Inflammatory macrophage treated with lipopolysaccharide for 1 hour (primary cell): ENCODE measurements at regions not wholly inside any gene's neighbourhood (a gene's known extent, or its start where the extent isn't known, plus 50 kb on each side); places are given as distances from the start of the nearest gene placed in this dataset.
"Not testable (repeated sequence)": the region's sequence is repeated elsewhere in the genome, so short reads cannot be mapped to it uniquely, and the experiment has no call there.

ENCODE experiments used
- DNase-seq, 2 donors: peaks; one replicate each; pipeline ENCODE4 v3.0.0-alpha.2; 2020 to 2022

DNA sequence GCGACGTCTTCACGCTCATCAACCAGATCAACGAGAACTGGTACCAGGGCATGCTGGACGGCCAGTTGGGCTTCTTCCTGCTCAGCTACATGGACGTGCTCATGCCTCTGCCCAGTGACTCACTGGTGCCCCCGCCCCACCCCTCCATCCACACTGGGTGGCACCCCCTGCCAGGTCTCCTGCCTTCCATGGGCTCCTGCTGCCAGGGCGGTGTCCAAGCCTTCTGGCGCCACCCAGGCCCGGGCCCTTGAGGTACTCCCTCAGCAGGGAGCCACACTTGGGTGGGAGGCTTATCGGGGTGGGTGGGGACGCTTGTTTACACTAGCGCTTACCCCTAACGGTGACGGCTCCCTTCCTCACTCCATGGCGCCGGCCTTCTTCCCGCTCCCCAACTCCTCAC lies 148.2 kb downstream of the GOSR1 start:
- not testable (repeated sequence) for DNase-seq

DNA sequence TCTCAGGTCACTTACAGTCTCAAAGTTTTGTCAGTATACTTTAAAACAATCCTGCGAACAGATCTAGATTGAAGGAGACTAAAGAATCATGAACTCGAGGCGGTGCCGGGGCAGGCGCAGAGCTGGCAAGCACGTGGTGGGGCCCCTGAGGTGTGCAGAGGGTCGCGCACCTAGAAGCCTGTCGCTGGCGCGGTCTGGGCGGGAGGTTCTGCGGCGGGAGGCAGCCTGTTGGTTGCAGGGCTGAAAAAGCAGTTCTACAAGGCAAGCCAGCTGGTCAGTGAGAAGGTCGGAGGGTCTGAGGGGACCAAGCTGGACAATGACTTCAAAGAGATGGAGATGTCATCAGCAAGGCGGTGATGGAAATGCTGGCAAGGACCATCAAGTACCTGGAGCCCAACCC lies 147.0 kb downstream of the GOSR1 start:
- DNase-seq = not testable (repeated sequence)

DNA sequence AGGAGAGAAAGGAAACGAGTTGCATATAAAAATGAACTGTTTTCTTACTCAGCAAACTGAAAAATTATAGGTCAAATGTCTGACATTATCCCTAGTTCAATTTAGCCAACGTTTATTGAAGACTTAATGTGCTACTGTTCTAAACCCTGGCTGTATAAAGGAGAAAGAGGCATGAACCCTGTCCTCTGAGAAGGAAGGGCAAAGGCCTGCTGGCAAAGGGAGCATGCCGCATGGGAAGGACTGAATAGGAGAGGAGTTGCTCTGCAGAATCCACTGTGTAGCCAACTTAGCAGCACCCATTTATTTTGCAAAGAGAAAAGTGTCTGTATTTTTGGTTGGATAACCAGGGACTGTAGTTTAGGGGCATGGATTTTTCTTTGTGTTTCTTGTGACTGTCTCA lies 132.5 kb downstream of the GOSR1 start:
- DNase-seq = not testable (repeated sequence)

DNA sequence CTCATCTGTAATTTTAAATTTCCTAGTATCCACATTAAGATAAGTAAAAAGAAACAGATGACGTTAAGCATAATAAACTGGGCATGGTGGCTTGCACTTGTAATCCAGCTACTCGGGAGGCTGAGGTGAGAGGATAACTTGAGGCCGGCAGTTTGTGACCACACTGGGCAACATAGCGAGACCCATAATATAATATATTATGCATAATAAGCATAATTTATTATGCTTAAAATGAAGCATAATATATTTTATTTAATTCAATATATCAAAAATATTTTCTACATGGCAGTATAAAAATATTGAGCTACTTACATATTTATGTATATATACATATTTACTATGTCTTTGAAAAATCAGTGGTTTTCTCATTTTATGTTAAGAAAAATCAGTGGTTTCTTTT lies 128.3 kb downstream of the GOSR1 start:
- no peak for DNase-seq

DNA sequence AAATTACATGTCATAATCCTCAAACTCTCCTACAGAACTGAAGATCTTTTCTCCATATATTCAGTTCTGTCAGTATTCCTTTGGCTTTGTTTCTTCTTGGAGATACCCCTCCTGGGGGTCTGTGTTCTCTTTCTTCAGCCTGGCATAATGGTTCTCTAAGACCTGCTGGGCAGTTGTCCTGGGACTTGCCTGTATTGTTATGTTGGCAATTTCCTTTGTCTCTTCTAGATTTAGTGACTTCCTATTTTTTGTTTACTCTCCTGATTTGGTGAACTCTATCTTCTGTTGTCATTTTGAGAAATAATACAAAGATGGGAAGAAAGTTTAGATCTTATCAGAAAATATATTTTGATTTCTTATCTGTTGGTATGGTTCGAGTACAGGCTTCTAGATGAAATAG lies 127.8 kb downstream of the GOSR1 start:
- DNase-seq = no peak

DNA sequence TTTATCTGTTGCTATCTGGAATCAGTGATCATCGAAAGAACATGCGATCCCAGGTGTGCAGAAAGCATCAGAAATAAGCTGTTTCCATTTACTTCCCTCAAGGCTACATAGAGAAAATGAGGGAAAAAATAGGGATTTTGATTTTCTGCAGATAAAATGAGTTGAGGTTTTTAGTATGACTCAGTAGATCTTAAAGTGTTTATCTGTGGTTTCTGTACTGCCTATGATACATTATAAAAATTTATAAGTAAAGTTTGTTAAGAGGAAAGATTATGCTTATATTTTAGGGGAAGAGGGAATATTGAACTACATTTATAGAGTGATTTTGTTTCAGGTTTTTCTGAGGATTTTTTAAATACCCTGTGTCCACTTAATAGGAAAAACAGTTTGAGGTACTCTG lies 125.2 kb downstream of the GOSR1 start:
- DNase-seq = not testable (repeated sequence)

DNA sequence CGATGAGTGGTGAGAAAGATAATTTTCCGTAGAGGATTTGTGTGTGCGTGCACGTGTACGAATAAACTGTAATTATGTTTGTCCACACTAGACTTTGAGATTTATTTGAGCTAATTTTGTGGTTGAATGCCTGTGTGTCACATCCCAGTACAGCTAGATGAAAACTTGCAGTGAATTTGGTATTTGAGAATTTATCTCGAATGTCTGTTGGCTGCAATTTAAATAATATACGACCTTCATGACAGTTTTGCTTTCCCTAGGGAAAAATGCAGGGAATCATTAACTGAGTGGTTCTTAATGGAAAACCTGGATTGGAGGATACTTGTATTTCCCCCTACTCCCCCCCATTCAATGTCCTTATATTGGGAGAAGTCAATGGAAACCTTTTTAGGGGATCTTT lies 124.8 kb downstream of the GOSR1 start:
- DNase-seq = not testable (repeated sequence)

DNA sequence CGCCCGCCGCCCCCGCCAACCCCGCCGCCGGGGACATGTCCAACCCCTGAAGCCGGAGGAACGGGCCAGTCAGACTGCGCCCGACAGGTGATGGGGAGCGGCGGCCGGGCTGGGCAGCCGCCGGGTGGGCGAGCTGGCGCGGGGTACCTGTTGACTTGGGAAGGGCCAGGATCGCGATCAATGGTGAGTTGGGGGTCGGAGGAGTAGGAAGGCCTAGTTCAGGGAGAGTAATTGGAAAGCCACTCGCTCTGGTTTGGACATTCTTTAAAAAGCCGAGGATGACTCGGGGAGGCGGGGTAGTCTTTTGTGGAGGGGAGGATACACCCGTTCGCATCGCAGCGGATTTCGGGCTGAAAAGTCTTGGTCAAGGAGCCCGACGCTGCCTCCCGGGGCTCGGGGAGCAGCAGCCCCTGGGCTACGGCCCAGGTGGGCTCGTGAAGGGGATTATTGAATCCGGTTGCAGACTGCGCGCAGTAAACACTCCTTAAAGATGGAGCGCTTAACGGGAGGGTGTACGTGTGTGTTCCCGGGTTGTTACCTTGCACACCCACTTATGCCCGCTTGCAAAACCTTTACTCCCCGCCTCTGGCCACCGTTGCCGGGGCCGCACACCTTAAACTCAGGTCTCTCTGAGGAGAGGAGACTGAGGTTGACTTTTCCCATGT lies 123.8 kb downstream of the GOSR1 start:
- no peak for DNase-seq

DNA sequence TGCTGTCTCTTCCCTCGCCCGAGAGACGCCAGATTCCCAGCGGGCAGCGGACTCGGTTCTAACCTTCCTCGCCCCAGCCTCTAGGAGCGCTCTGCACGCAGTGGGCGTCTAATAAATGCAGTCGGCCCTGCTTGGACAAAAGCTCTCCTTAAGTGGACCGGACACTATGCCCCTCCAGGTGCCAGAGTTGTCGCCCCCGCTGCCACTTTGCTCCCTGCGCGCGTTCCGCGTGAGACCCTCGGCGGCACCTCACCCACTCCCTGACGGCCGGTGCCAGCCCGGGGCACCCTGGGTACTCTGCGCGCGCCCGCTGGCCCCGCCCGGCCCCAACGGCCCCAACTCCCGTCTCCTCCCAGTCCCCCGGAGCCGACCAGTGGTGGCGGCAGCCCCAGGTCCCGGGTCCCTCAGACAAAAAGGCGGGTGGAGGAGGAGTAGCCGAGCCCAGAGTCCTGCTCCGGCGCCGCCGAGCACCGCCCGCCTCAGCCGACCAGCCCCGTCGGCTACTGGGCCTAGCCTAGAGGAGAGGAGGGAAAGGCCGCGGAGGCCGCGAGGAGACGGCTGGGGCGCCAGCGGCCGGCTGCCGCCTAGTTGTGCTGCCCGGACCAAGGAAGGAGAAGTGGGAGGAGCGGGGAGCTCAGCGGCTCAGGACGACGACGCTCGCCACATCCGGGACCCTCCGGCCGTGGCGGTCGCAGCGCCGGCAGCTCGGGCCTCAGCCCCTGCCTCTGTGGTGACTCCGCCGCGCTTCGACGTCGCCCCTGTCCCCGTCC lies 123.0 kb downstream of the GOSR1 start:
- peak; percentile 78 to 84 for DNase-seq

DNA sequence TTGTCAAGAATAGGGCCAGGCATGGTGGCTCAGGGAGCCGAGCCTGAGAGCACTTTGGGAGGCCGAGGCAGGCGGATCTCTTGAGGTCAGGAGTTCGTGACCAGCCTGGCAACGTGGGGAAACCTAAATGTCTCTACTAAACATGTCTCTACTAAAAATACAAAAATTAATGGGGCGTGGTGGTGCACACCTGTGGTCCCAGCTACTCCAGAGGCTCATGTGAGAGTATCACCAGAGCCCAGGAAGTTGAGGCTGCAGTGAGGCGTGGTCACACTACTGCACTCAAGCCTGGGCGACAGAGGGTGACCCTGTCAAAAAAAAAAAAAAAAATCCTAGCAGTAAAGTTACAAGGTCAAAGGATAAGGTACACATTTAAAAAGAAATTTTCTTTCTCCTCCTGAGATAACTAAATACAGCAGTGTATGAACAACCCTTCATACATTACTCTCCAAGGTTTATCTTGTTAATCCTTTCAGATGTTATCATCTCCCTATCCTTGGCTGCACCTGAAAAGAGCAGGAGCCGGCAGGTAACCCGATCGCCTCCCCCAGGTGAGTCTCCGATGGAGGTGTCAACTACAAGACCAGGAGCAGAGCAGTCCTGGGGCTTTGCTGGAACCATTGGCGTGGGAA lies 122.3 kb downstream of the GOSR1 start:
- DNase-seq = no peak

DNA sequence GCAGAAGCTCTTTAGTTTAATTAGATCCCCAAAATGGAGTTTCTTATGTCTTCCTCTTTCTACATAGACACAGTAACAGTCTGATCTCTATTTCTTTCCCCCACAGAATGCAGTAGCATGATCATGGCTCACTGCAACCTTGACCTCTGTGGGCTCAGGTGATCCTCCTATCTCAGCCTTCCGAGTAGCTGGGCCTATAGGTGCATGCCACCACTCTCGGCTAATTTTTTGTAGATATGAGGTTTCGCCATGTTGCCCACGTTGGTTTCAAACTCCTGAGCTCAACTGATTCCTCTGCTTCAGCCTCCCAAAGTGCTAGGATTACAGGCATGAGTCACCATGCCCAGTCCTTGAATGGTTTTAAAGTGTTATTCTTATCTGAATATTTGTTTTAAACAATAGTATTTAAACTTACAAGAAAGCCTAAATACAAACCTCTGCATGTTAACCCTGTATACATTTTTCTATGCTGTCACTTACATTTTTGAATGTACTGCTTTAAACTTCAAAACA lies 120.6 kb downstream of the GOSR1 start:
- DNase-seq = no peak

DNA sequence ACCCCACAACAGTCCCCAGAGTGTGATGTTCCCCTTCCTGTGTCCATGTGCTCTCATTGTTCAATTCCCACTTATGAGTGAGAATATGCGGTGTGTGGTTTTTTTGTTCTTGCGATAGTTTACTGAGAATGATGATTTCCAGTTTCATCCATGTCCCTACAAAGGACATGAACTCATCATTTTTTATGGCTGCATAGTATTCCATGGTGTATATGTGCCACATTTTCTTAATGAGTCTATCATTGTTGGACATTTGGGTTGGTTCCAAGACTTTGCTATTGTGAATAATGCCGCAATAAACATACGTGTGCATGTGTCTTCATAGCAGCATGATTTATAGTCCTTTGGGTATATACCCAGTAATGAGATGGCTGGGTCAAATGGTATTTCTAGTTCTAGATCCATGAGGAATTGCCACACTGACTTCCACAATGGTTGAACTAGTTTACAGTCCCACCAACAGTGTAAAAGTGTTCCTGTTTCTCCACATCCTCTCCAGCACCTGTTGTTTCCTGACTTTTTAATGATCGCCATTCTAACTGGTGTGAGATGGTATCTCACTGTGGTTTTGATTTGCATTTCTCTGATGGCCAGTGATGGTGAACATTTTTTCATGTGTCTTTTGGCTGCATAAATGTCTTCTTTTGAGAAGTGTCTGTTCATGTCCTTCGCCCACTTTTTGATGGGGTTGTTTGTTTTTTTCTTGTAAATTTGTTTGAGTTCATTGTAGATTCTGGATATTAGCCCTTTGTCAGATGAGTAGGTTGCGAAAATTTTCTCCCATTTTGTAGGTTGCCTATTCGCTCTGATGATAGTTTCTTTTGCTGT lies 120.0 kb downstream of the GOSR1 start:
- not testable (repeated sequence) for DNase-seq

DNA sequence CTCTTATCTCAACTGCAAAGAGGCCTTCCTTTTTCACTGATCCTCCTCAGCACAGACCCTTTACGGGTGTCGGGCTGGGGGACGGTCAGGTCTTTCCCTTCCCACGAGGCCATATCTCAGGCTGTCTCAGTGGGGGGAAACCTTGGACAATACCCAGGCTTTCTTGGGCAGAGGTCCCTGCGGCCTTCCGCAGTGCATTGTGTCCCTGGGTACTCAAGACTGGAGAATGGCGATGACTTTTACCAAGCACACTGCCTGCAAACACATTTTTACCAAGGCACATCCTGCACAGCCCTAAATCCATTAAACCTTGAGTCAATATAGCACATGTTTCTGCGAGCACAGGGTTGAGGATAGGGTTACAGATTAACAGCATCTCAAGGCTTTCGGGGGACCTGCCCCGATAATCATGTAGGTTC lies 117.8 kb downstream of the GOSR1 start:
- not testable (repeated sequence) for DNase-seq

DNA sequence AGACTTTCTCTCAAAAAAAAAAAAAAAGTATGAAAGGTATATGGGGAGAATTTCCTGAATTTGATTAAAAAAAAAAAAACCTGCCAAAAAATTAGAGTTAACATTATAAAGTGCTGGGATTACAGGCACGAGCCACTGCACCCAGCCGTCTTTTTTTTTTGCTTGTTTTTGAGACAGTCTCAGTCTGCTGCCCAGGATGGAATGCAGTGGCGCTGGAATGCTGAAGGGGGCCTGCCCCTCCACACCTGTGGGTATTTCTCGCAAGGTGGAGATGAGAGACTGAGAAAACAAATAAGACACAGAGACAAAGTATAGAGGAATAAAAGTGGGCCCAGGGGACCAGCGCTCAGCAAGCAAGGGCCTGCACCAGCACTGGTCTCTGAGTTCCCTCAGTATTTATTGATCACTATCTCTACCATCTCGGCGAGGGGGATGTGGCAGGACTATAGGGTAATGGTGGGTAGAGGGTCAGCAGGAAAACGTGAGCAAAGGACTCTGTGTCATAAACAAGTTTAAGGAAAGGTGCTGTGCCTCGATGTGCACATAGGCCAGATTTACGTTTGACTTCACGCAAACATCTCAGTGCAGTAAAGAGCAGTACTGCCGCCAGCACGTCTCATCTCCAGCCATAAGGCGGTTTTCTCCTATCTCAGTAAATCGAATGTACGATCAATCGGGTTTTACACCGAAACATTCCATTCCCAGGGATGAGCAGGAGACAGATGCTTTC lies 117.2 kb downstream of the GOSR1 start:
- no peak for DNase-seq

DNA sequence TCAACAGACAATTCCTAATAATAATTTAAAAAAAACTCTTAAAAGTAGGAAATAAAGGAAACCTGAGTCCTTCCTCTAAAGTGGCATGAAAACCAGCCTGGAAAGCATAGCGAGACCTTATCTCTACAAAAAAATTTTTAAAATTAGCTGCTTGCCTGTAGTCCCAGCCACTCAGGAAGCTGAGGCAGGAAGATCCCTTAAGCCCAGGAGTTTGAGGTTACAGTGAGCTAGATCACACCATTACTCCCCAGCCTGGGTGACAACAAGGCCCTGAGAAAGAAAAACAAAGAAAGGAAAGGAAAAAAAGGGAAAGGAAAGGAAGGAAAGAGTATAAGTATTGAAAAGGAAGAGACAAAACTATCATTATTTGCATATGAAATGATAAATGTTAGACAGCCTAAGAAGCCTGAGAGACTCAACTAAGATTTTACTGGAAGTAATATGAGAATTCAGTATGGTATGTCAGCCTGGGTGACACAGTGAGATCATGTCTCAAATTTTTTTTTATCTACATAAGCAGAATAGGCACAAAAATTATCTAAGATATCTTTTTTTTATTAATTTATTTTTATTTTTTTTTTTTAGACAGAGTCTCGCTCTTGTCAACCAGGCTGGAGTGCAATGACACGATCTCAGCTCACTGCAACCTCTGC lies 113.0 kb downstream of the GOSR1 start:
- no peak for DNase-seq

DNA sequence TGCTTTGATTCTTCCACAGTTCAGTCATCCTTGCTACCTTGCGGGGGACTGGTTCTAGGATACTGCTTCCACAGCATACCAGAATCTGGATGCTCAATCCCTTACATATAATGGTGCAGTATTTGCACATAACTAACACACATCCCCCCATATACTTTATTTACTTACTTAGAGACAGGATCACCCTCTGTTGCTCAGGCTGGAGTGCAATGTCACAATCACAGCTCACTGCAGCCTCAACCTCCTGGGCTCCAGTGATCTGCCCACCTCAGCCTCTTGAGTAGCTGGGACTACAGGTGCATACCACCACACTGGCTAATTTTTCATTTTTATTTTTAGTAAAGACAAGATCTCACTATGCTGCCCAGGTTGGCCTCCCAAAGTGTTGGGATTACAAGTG lies 112.2 kb downstream of the GOSR1 start:
- DNase-seq = no peak

DNA sequence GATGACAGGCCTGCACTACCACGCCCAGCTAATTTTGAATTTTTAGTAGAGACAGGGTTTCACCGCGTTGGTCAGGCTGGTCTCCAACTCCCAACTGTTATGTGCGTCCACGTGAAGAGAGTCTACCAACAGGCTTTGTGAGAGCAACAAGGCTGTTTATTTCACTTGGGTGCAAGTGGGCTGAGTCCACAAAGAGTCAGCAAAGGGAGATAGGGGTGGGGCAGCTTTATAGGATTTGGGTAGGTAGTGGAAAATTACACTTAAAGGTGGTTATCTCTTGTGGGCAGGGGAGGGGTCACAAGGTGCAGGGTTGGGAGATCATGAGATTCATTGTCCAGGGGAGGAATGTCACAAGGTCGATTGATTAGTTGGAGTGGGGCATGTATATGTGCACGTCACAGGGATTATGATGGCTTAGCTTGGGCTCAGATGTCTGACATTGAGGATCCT lies 111.6 kb downstream of the GOSR1 start:
- no peak for DNase-seq

DNA sequence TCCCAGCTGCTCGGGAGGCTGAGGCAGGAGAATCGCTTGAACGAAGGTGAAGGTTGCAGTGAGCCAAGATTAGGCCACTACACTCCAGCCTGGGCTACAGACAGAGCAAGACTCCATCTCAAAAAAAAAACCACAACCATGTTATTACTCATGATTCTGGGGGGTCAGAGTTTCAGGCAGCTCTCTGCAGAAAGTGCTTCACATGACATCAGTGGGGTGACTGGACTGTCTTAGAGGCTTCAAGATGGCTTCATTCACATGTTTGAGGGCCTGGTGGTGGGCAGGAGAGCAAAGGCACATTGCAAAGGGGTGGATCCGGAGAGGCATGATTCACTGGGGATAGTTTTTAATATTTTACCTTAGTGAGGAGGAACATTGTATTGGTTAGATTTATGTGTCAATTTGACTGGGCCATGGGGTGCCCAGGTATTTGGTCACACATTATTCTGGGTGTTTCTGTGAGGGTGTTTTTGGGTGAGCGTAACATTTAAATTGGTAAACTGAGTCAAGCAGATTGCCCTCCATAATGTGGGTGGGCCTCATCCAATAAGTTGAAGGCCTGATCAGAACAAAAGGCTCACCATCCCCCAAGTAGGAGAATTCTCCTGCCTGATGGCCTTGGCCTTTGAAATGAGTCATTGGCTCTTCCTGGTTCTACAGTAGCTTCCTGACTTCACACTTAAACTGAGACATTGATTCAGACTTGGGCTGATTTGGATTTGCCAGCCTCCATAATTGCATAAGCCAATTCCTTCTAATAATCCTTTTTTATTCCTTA lies 109.8 kb downstream of the GOSR1 start:
- peak in 1 of 2 donors; percentile 7 for DNase-seq

DNA sequence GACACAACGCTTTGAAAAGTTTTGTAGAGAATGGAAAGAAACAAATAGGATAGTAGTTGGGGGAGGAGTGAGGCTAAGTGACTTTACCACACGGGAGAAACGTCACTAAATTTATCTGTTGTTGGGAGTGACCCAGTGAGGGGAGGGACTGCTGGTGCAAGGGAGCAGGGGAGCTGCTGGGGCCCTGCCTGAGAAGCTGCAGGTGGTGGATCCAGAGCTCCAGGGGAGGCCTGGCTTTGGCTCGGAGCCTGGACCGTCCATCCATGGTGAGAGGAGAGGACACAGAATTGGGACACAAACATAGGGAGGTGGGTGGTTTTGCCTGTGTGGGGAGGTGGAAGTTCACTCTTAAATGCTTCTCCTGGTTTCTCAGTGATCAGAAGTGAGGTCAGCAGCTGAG lies 107.6 kb downstream of the GOSR1 start:
- DNase-seq = no peak

DNA sequence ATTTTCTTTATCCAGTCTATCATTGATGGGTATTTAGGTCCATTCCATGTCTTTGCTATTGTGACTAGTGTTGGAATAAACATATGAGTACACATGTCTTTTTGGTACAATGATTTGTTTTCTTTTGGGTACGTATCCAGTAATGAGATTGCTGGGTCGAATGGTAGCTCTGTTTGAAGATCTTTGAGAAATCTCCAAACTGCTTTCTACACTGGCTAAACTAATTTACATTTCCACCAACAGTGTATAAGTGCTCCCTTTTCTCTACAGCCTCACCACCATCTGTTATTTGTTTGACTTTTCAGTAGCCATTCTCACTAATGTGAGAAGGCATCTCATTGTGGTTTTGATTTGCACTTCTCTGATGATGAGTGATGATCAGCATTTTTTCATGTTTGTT lies 103.7 kb downstream of the GOSR1 start:
- no peak for DNase-seq
